Vagina (tissue), 2 donors: ENCODE measurements at regions not wholly inside any gene's neighbourhood (a gene's known extent, or its start where the extent isn't known, plus 50 kb on each side); places are given as distances from the start of the nearest gene placed in this dataset.

Source experiments
- POLR2AphosphoS5 ChIP-seq, 2 donors: sonication (generic); formaldehyde crosslinking; IDR thresholded peaks; one replicate each; pipeline ENCODE4 v1.9.0; 2017; ENCODE audit warnings: antibody characterized with exemption in 2 of 2, mild to moderate bottlenecking in 2 of 2, low read depth in 1 of 2; ENCODE audit not compliant: insufficient read depth in 1 of 2
- TF ChIP-seq, protein P1 (sequence below), 3 experiments: fragments of 450-650 bp in 2 of 3; fragments of 200-600 bp in 1 of 3; sonication (generic) in 1 of 3; IDR thresholded peaks; one replicate each; pipeline ENCODE4 v1.5.1; 2017 to 2019; ENCODE audit warnings: antibody characterized with exemption in 3 of 3, mild to moderate bottlenecking in 2 of 3, moderate library complexity in 2 of 3

GRCh38 chr3:190996181-190996775 is 133.8 kb upstream of the GMNC start:
- TF ChIP-seq, protein P1, sequence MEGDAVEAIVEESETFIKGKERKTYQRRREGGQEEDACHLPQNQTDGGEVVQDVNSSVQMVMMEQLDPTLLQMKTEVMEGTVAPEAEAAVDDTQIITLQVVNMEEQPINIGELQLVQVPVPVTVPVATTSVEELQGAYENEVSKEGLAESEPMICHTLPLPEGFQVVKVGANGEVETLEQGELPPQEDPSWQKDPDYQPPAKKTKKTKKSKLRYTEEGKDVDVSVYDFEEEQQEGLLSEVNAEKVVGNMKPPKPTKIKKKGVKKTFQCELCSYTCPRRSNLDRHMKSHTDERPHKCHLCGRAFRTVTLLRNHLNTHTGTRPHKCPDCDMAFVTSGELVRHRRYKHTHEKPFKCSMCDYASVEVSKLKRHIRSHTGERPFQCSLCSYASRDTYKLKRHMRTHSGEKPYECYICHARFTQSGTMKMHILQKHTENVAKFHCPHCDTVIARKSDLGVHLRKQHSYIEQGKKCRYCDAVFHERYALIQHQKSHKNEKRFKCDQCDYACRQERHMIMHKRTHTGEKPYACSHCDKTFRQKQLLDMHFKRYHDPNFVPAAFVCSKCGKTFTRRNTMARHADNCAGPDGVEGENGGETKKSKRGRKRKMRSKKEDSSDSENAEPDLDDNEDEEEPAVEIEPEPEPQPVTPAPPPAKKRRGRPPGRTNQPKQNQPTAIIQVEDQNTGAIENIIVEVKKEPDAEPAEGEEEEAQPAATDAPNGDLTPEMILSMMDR (IDR thresholded peaks at IDR 0.05), result no peak
- TF ChIP-seq POLR2AphosphoS5 (IDR thresholded peaks at IDR 0.05; ENCODE audit: insufficient read depth in 1 of 2, low read depth in 1 of 2), result no peak
